ENCODE measurements at regions not wholly inside any gene's neighbourhood (a gene's known extent, or its start where the extent isn't known, plus 50 kb on each side); places are given as distances from the start of the nearest gene placed in this dataset.

DNA sequence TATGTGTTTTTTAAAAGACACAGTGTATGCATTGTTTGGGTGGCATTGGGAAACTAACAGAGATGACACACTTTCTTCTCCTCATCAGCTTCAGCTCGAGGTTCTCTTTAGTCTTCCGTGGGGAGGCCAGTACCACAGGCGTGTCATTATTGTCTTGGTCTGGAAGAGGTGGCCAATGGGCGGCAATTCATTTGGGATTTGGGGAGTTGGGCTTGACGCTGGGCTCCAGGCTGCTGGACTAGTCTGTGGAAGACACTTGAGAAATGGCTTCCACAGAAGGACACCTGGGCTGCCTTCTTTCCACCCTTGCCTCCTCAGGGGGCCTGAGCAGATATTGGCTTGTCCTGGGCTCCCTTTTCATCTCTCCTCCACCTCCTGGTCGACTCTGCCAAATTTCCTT, 192.2 kb downstream of the SH2D4B start:
- TF ChIP-seq, protein P1, sequence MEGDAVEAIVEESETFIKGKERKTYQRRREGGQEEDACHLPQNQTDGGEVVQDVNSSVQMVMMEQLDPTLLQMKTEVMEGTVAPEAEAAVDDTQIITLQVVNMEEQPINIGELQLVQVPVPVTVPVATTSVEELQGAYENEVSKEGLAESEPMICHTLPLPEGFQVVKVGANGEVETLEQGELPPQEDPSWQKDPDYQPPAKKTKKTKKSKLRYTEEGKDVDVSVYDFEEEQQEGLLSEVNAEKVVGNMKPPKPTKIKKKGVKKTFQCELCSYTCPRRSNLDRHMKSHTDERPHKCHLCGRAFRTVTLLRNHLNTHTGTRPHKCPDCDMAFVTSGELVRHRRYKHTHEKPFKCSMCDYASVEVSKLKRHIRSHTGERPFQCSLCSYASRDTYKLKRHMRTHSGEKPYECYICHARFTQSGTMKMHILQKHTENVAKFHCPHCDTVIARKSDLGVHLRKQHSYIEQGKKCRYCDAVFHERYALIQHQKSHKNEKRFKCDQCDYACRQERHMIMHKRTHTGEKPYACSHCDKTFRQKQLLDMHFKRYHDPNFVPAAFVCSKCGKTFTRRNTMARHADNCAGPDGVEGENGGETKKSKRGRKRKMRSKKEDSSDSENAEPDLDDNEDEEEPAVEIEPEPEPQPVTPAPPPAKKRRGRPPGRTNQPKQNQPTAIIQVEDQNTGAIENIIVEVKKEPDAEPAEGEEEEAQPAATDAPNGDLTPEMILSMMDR (IDR thresholded peaks at IDR 0.05; ENCODE audit: low read length), result no peak
- TF ChIP-seq EZH2 (IDR thresholded peaks at IDR 0.05; ENCODE audit: borderline replicate concordance, low read length), result no peak
